Psoas muscle (tissue), 7 donors: ENCODE measurements at regions not wholly inside any gene's neighbourhood (a gene's known extent, or its start where the extent isn't known, plus 50 kb on each side); places are given as distances from the start of the nearest gene placed in this dataset.

Experiments
- ATAC-seq, 4 donors: fragments of 200-7000 bp; cut with Tn5 transposase; one replicate each; pipeline ENCODE4 v1.9.1; 2020; ENCODE audit warnings: moderate library complexity in 3 of 4, mild to moderate bottlenecking in 2 of 4
- DNase-seq, 2 donors: peaks; one replicate each; pipeline ENCODE4 v3.0.0-alpha.2; 2020
- H3K27ac ChIP-seq: fragments of 200-600 bp; one replicate; pipeline ENCODE4 v1.8.0; 2022
- H3K27me3 ChIP-seq, 3 donors: fragments of 200-600 bp in 1 of 3; one replicate each; pipeline versions ENCODE4 v1.6.1 to v1.8.0; 2013 to 2022; ENCODE audit warnings: low read length in 2 of 3, mild to moderate bottlenecking in 2 of 3, moderate library complexity in 1 of 3; ENCODE audit not compliant: insufficient read depth in 3 of 3
- H3K36me3 ChIP-seq, 2 donors: fragments of 200-600 bp in 1 of 2; one replicate each; pipeline versions ENCODE4 v1.6.1 to v1.8.0; 2013 to 2022; ENCODE audit warnings: low read depth in 1 of 2, mild to moderate bottlenecking in 1 of 2, moderate library complexity in 1 of 2; ENCODE audit not compliant: insufficient read depth in 1 of 2
- H3K4me1 ChIP-seq: fragments of 200-600 bp; one replicate; pipeline ENCODE4 v1.8.0; 2022
- H3K4me3 ChIP-seq: fragments of 200-600 bp; one replicate; pipeline ENCODE4 v1.8.0; 2022; ENCODE audit warnings: mild to moderate bottlenecking
- H3K9me3 ChIP-seq: fragments of 200-600 bp; one replicate; pipeline ENCODE4 v1.8.0; 2022
- CTCF ChIP-seq: fragments of 200-600 bp; IDR thresholded peaks from one replicate; pipeline ENCODE4 v1.8.0; 2022; ENCODE audit warnings: antibody characterized with exemption
- WGBS, 3 donors: extraction: QIAGEN DNeasy Blood & Tissue Kit; methylation state at CpG; one replicate each; pipeline versions ENCODE4 v1.1.6 to v1.1.7; 2013; 5-methylcytosine and 5-hydroxymethylcytosine counted together
- intact Hi-C, 2 donors: fragments of 100-400 bp; cut with DNase I; formaldehyde crosslinking; loops; one replicate each; pipeline versions ENCODE4 v1.11.0 to v1.14.2; 2022
- donor health status: healthy with polysubstance abuse.
- donor health status: DM: no; HTN: no; CAD: no; lungs with moderate emphysema.
- donor health status: Bipolar disorder and iron deficiency.
- donor health status: healthy.
- donor health status: DM: yes; HTN: yes; CAD: no.
- donor health status: DM: no; HTN: no; CAD: no.
- donor health status: DM: yes; HTN: yes; CAD: no.

GRCh38 chr13:80048802-80049201, 292.1 kb downstream of the SPRY2 start:
- WGBS, 3 donors = 0 to 1% (median 0%) methylated on average over 7 of the region's 7 CpGs
- peak; percentile 81 to 88 for DNase-seq
- TF ChIP-seq CTCF = no peak
- no peaks in the 10 kb centered on the region for H3K27me3 ChIP-seq
- H3K36me3 ChIP-seq = no peaks in the 10 kb centered on the region
- intact Hi-C loops = loop anchor here in 1 of 2 donors (2.0 kb wide), 1 partner anchor 290 kb away; no protein-coding TSS in a partner anchor
- no peak overlapping the region for H3K4me3 ChIP-seq
- ATAC-seq = peak; percentile 98 to 100 (median 99)
- peaks cover 25% of the 10 kb centered on the region for H3K4me1 ChIP-seq
- H3K9me3 ChIP-seq = no peaks in the 10 kb centered on the region
- H3K27ac ChIP-seq = peak overlapping the region; percentile 68

DNA sequence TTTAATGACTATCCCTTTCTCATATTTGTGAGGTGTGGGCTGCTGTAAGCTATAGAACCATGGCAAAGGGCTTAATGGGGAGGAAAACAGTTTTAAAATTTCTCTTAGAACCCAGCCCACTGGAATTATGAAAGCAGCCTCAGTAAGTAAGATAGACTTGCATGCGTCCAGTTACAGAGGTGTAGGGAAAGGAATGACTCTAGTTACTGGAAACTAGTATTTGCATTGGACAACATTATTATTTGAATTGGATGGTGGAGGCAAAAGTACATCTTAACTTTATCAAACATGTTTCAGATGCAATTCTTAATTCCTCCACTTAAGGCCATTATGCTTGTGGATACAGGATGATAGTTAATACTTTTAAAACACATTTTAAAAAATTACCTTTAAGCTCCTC, 292.9 kb downstream of the SPRY2 start:
- no peak for ATAC-seq
- TF ChIP-seq CTCF = no peak
- H3K9me3 ChIP-seq = no peaks in the 10 kb centered on the region
- intact Hi-C loops = loop anchor here in 1 of 2 donors (2.0 kb wide), 1 partner anchor 291 kb away; no protein-coding TSS in a partner anchor
- no peak overlapping the region for H3K4me3 ChIP-seq
- H3K27me3 ChIP-seq = no peaks in the 10 kb centered on the region
- H3K4me1 ChIP-seq = peaks cover 25% of the 10 kb centered on the region
- H3K36me3 ChIP-seq = no peaks in the 10 kb centered on the region
- no peak for DNase-seq
- no peak overlapping the region for H3K27ac ChIP-seq
- 84 to 97% (median 86%) methylated on average over 1 of the region's 1 CpG for WGBS, 3 donors

DNA sequence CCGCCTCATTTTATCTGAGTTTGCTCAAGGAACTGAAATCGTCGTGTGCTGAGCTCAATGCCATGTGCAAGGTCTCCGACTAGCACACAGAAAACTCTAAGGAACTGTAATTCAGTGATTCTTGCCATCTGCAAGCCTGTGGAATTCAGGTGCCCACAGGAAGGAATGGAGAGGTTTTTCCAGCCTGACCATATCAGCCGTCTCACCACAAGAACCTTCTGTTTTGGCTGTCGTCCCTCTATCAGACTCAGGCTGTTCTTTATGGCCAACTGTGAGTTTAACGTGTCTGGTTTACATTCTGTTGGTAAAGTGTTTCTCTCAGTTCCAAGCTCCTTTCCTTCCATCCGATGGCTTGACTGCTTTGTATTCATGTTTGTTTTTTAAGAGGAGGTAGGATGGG, 293.5 kb downstream of the SPRY2 start:
- TF ChIP-seq CTCF = no peak

DNA sequence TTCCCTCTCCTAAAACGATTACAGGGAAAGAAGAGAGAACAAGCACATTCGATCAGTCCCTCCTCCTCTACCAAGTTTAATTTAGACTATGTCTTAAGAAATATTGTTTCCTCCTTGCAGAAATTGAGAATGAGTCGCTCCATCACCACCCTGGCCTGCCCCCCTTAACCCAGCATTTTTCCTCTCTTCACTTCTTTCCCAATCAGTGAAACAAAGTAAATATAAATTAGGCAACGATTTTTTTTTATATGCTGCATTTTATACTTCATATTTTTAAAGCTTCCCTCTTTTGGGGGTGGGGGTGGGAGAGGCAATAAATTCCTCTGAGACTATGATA, 300.0 kb downstream of the SPRY2 start:
- WGBS, 3 donors = 74 to 82% (median 76%) methylated on average over 4 of the region's 4 CpGs
- ATAC-seq = peak in 3 of 4 donors; percentile 32 to 62 (median 55)
- intact Hi-C loops = no loop called here

More for the DNA sequence above, 293.5 kb downstream of the SPRY2 start:
- DNase-seq (no peak), ATAC-seq (no peak)
- peaks cover 25% of the 10 kb centered on the region for H3K4me1 ChIP-seq
- no peaks in the 10 kb centered on the region for H3K27me3 ChIP-seq
- 68 to 85% (median 79%) methylated on average over 8 of the region's 8 CpGs for WGBS, 3 donors
- no peaks in the 10 kb centered on the region for H3K9me3 ChIP-seq
- H3K4me3 ChIP-seq = no peak overlapping the region
- intact Hi-C loops = no loop called here
- H3K36me3 ChIP-seq = no peaks in the 10 kb centered on the region
- no peak overlapping the region for H3K27ac ChIP-seq

More for the DNA sequence above, 300.0 kb downstream of the SPRY2 start:
- Histone ChIP-seq H3K36me3 (no peaks in the 10 kb centered on the region), H3K9me3 (no peaks in the 10 kb centered on the region), H3K27ac (no peak overlapping the region), H3K4me3 (no peak overlapping the region), H3K27me3 (no peaks in the 10 kb centered on the region), H3K4me1 (no peaks in the 10 kb centered on the region)
- no peak for DNase-seq
- no peak for TF ChIP-seq CTCF
